Keratinocyte (primary cell): ENCODE measurements at regions not wholly inside any gene's neighbourhood (a gene's known extent, or its start where the extent isn't known, plus 50 kb on each side); places are given as distances from the start of the nearest gene placed in this dataset.

ENCODE experiments used
- DNase-seq: peaks from one replicate; pipeline ENCODE4 v3.0.0-alpha.2; 2011; ENCODE audit warnings: low read depth, missing footprints, low spot score
- FAIRE-seq: peaks from 2 replicates; lab custom pipeline; 2011; peaks lifted over from hg19 to GRCh38; lab: Jason Lieb, UNC
- H2AFZ ChIP-seq: 2 replicates; pipeline ENCODE4 v1.6.0; 2012; ENCODE audit warnings: low read length, control low read depth, inconsistent platforms; ENCODE audit not compliant: control insufficient read depth
- H3K27ac ChIP-seq: 2 replicates; pipeline ENCODE4 v1.5.1; 2011; ENCODE audit warnings: low read length; ENCODE audit not compliant: control insufficient read depth, insufficient read depth
- H3K27me3 ChIP-seq: 3 replicates; pipeline ENCODE4 v1.6.0; 2011; ENCODE audit warnings: low read length; ENCODE audit not compliant: control insufficient read depth, insufficient read depth; ENCODE audit errors: extremely low read depth
- H3K36me3 ChIP-seq, 2 experiments: 2 replicates in 1 of 2; 3 replicates in 1 of 2; pipeline ENCODE4 v1.5.1; 2011; ENCODE audit warnings: low read length in 2 of 2, mild to moderate bottlenecking in 1 of 2; ENCODE audit not compliant: control insufficient read depth in 2 of 2, insufficient read depth in 2 of 2; ENCODE audit errors: extremely low read depth in 1 of 2
- H3K4me1 ChIP-seq: 3 replicates; pipeline ENCODE4 v1.5.1; 2011; ENCODE audit warnings: low read length; ENCODE audit not compliant: control insufficient read depth, insufficient read depth; ENCODE audit errors: extremely low read depth
- H3K4me2 ChIP-seq: 3 replicates; pipeline ENCODE4 v1.6.0; 2011; ENCODE audit warnings: low read depth, low read length; ENCODE audit not compliant: control insufficient read depth, insufficient read depth; ENCODE audit errors: extremely low read depth
- H3K4me3 ChIP-seq, 3 experiments: fragments of 200-600 bp in 1 of 3; sonication (generic) in 1 of 3; 2 replicates in 2 of 3; 3 replicates in 1 of 3; pipeline ENCODE4 v1.5.1; 2011 to 2016; ENCODE audit warnings: low read length in 3 of 3, mild to moderate bottlenecking in 3 of 3, control low read depth in 2 of 3, inconsistent platforms in 1 of 3, low read depth in 1 of 3, mixed read lengths in 1 of 3, mixed run types in 1 of 3, moderate library complexity in 1 of 3; ENCODE audit not compliant: control insufficient read depth in 2 of 3, insufficient read depth in 2 of 3; ENCODE audit errors: extremely low read depth in 1 of 3
- H3K79me2 ChIP-seq: 2 replicates; pipeline ENCODE4 v1.6.0; 2012; ENCODE audit warnings: low read length; ENCODE audit not compliant: control insufficient read depth, insufficient read depth
- H3K9ac ChIP-seq: 3 replicates; pipeline ENCODE4 v1.6.0; 2011; ENCODE audit warnings: low read length; ENCODE audit not compliant: control insufficient read depth, insufficient read depth; ENCODE audit errors: extremely low read depth
- H3K9me1 ChIP-seq: 3 replicates; pipeline ENCODE4 v1.6.0; 2011; ENCODE audit warnings: low read length; ENCODE audit not compliant: control insufficient read depth, insufficient read depth; ENCODE audit errors: extremely low read depth
- H3K9me3 ChIP-seq: 2 replicates; pipeline ENCODE4 v1.5.1; 2012; ENCODE audit warnings: low read depth, low read length; ENCODE audit not compliant: control insufficient read depth
- H4K20me1 ChIP-seq: 3 replicates; pipeline ENCODE4 v1.6.0; 2011; ENCODE audit warnings: low read length; ENCODE audit not compliant: control insufficient read depth, insufficient read depth; ENCODE audit errors: extremely low read depth
- CTCF ChIP-seq, 3 experiments: IDR thresholded peaks in 1 of 3; conservative IDR thresholded peaks in 1 of 3; optimal IDR thresholded peaks in 1 of 3; 2 replicates in 2 of 3; 3 replicates in 1 of 3; pipeline versions ENCODE3 to v1.5.1; 2011; ENCODE audit warnings: low read length in 3 of 3, mild to moderate bottlenecking in 3 of 3, moderate library complexity in 2 of 3, control low read depth in 1 of 3, inconsistent platforms in 1 of 3; ENCODE audit not compliant: insufficient read depth in 2 of 3; ENCODE audit errors: extremely low read depth in 1 of 3
- EZH2 ChIP-seq: IDR thresholded peaks from one replicate; pipeline ENCODE4 v1.6.1; 2012; ENCODE audit warnings: inconsistent platforms, mild to moderate bottlenecking, low read length, moderate library complexity
- dilution Hi-C: fragments of 300-500 bp; cut with MboI; formaldehyde crosslinking; loops from one replicate; pipeline ENCODE4 v1.7.0; 2020; ENCODE audit warnings: low sequenced_read_pairs; ENCODE audit not compliant: extremely low pct_ligation_motif_present

DNA sequence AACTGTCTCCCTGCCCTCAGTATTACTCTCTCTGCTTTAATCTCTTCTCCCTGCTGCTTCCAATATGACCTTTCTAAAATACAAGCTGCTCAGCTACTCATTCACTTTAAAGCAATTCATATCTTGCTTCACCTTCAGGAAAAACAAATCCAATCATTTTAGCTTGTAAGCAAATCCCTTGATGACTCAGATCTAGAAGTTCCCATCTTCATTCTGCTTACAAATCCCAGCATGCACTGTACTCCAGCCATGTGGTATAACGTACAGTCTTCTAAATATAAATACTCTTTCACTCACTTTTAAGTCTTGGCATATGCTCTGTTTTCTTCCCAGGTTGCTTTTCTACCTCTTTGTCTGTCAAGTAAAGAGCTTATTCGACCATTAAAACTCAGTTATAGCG lies 1009.1 kb upstream of the SEMA6D start:
- DNase-seq, result no peak
- no peaks in the 10 kb centered on the region for H3K79me2 ChIP-seq
- dilution Hi-C loops, result no loop called here
- FAIRE-seq, result no peak
- no peak overlapping the region for H3K4me3 ChIP-seq
- no peaks in the 10 kb centered on the region for H3K36me3 ChIP-seq
- H3K4me1 ChIP-seq, result no peaks in the 10 kb centered on the region
- H3K9me3 ChIP-seq, result no peaks in the 10 kb centered on the region
- no peak for TF ChIP-seq CTCF (optimal IDR thresholded peaks at IDR 0.05 in 1 of 3, IDR thresholded peaks at IDR 0.05 in 1 of 3, conservative IDR thresholded peaks at IDR 0.05 in 1 of 3; ENCODE audit: extremely low read depth in 1 of 3, insufficient read depth in 2 of 3, low read length in 3 of 3)
- H3K4me2 ChIP-seq, result no peak overlapping the region
- no peaks in the 10 kb centered on the region for H4K20me1 ChIP-seq
- no peak overlapping the region for H3K27ac ChIP-seq
- no peaks in the 10 kb centered on the region for H3K9me1 ChIP-seq
- no peak overlapping the region for H3K9ac ChIP-seq
- no peaks in the 10 kb centered on the region for H3K27me3 ChIP-seq
- H2AFZ ChIP-seq, result no peak overlapping the region

- no peaks in the 10 kb centered on the region for H3K4me1 ChIP-seq
- no peaks in the 10 kb centered on the region for H4K20me1 ChIP-seq
- H3K36me3 ChIP-seq, result no peaks in the 10 kb centered on the region
- DNase-seq (no peak), FAIRE-seq (no peak)
- H3K4me2 ChIP-seq, result no peak overlapping the region
- no peaks in the 10 kb centered on the region for H3K9me1 ChIP-seq
- no peaks in the 10 kb centered on the region for H3K79me2 ChIP-seq
- no peaks in the 10 kb centered on the region for H3K27me3 ChIP-seq
- H3K9me3 ChIP-seq, result no peaks in the 10 kb centered on the region
- H3K9ac ChIP-seq, result no peak overlapping the region
- dilution Hi-C loops, result no loop called here
- no peak overlapping the region for H3K27ac ChIP-seq
- no peak overlapping the region for H3K4me3 ChIP-seq
- TF ChIP-seq CTCF (optimal IDR thresholded peaks at IDR 0.05 in 1 of 3, IDR thresholded peaks at IDR 0.05 in 1 of 3, conservative IDR thresholded peaks at IDR 0.05 in 1 of 3; ENCODE audit: extremely low read depth in 1 of 3, insufficient read depth in 2 of 3, low read length in 3 of 3) (no peak), EZH2 (no peak)
- H2AFZ ChIP-seq, result no peak overlapping the region
Measured at GRCh38 chr15:46709460-46710083, 1007.7 kb upstream of the SEMA6D start.
